ENCODE measurements at regions not wholly inside any gene's neighbourhood (a gene's known extent, or its start where the extent isn't known, plus 50 kb on each side); places are given as distances from the start of the nearest gene placed in this dataset.

DNA sequence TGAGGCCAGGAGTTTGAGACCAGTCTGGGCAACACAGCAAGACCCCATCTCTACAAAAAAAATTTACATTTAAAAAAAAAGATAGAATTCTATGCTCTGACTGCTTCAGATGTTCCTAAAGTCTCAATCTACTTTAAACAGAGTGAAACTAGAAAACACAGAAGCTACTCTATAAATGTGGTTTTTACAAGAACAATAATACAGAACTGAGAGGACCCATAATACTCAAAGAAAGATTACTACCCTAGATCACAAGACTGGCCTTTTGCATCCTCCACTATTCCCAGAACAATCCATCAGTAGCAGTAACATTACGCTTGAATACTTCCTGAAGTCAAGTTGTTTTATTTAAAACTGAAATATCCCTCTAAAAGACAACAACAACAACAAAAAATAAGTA lies 119.4 kb downstream of the ZFAND4 start:
- no peak for TF ChIP-seq CTCF (IDR thresholded peaks at IDR 0.05 in 8 of 11, conservative IDR thresholded peaks at IDR 0.05 in 3 of 11)
- peaks cover 0 to 52% (median 31%) of the 10 kb centered on the region in 6 donors for H3K4me1 ChIP-seq
- no peaks in the 10 kb centered on the region for H3K9me3 ChIP-seq
- intact Hi-C loops (cut with DNase I; ENCODE audit: low total_unique reads) = no loop called here
- H3K27ac ChIP-seq = no peak overlapping the region
- no peaks in the 10 kb centered on the region for H3K27me3 ChIP-seq (replicated peaks in 1 of 7)
- DNase-seq = no peak
- WGBS, 5 donors = 80 to 88% (median 86%) methylated on average over 1 of the region's 1 CpG
- H3K4me3 ChIP-seq = no peak overlapping the region
- peaks cover 0 to 25% (median 0%) of the 10 kb centered on the region in 6 donors for H3K36me3 ChIP-seq

DNA sequence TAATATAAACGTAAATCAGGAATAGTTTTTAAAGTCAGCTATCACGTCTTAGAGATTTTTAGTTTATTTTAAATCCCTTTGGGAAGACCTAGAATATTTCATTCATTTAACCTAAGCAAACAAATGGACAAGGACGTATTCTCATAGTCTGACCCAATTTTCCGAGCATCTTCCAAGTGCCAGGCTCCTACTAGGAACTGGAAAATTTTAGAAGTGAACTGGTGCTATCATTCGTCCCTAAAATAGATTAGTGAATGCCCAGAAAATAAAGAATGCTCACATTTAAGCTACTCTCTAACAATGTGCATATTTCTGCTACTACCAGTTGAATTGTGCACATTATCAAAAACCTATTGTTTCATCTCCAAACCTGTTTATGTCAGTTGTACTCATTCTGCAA lies 120.1 kb downstream of the ZFAND4 start:
- Histone ChIP-seq H3K36me3 (peaks cover 0 to 25% (median 0%) of the 10 kb centered on the region in 6 donors), H3K9me3 (no peaks in the 10 kb centered on the region), H3K27me3 (replicated peaks in 1 of 7) (no peaks in the 10 kb centered on the region), H3K4me1 (peaks cover 0 to 45% (median 25%) of the 10 kb centered on the region in 6 donors), H3K4me3 (no peak overlapping the region), H3K27ac (no peak overlapping the region)
- no peak for DNase-seq
- TF ChIP-seq CTCF (IDR thresholded peaks at IDR 0.05 in 8 of 11, conservative IDR thresholded peaks at IDR 0.05 in 3 of 11) (no peak), POLR2A (IDR thresholded peaks at IDR 0.05) (no peak), POLR2AphosphoS5 (IDR thresholded peaks at IDR 0.05) (no peak)
- WGBS, 5 donors = 93 to 98% (median 95%) methylated on average over 5 of the region's 5 CpGs
- intact Hi-C loops (cut with DNase I; ENCODE audit: low total_unique reads) = no loop called here

GRCh38 chr10:45550903-45551786 lies 121.4 kb downstream of the ZFAND4 start:
- intact Hi-C loops (cut with DNase I; ENCODE audit: low total_unique reads) = no loop called here
- Histone ChIP-seq H3K36me3 (peaks cover 0 to 31% (median 0%) of the 10 kb centered on the region in 6 donors), H3K4me1 (peaks cover 0 to 32% (median 15%) of the 10 kb centered on the region in 6 donors), H3K27me3 (replicated peaks in 1 of 7) (no peaks in the 10 kb centered on the region), H3K27ac (no peak overlapping the region), H3K4me3 (no peak overlapping the region), H3K9me3 (no peaks in the 10 kb centered on the region)
- no peak for TF ChIP-seq POLR2A (IDR thresholded peaks at IDR 0.05)
- TF ChIP-seq CTCF (IDR thresholded peaks at IDR 0.05 in 8 of 11, conservative IDR thresholded peaks at IDR 0.05 in 3 of 11) = no peak
- no peak for TF ChIP-seq POLR2AphosphoS5 (IDR thresholded peaks at IDR 0.05)
- WGBS, 5 donors = 65 to 87% (median 79%) methylated on average over 3 of the region's 3 CpGs
- no peak for DNase-seq

GRCh38 chr10:45548068-45548467 lies 124.5 kb downstream of the ZFAND4 start:
- no peak overlapping the region for H3K27ac ChIP-seq
- H3K4me3 ChIP-seq = no peak overlapping the region
- no peaks in the 10 kb centered on the region for H3K9me3 ChIP-seq
- H3K27me3 ChIP-seq (replicated peaks in 1 of 7) = no peaks in the 10 kb centered on the region
- H3K4me1 ChIP-seq = peaks cover 0 to 25% (median 11%) of the 10 kb centered on the region in 6 donors
- no peak for DNase-seq
- peaks cover 0 to 35% (median 0%) of the 10 kb centered on the region in 6 donors for H3K36me3 ChIP-seq
- no peak for TF ChIP-seq POLR2AphosphoS5 (IDR thresholded peaks at IDR 0.05)
- TF ChIP-seq CTCF (IDR thresholded peaks at IDR 0.05 in 8 of 11, conservative IDR thresholded peaks at IDR 0.05 in 3 of 11) = no peak
- TF ChIP-seq POLR2A (IDR thresholded peaks at IDR 0.05) = no peak
- intact Hi-C loops (cut with DNase I; ENCODE audit: low total_unique reads) = no loop called here
- WGBS, 5 donors = 90 to 97% (median 95%) methylated on average over 5 of the region's 5 CpGs

Measured in spleen (tissue), 11 donors.